ENCODE measurements at regions not wholly inside any gene's neighbourhood (a gene's known extent, or its start where the extent isn't known, plus 50 kb on each side); places are given as distances from the start of the nearest gene placed in this dataset.
"Not testable (repeated sequence)": the region's sequence is repeated elsewhere in the genome, so short reads cannot be mapped to it uniquely, and the experiment has no call there.

DNA sequence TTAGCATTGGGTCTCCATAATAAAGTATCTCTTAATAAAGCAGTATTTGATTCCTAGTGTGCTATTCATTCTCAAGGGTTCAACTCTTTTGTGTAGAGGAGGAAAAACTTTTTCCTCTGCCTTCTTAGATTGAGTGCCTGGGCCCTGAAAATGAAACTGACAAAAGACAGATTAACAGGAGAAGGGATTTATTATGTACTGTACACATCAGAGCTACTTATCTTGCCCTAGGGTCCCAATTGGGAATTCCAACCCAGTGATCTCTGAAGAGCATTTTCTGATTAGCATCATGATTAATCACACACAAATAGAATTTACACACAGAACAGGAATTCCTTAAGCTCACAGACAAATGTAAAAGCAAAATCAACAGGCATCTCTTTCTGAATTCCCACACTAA, 128.9 kb downstream of the CD164 start:
- DNase-seq: no peak

DNA sequence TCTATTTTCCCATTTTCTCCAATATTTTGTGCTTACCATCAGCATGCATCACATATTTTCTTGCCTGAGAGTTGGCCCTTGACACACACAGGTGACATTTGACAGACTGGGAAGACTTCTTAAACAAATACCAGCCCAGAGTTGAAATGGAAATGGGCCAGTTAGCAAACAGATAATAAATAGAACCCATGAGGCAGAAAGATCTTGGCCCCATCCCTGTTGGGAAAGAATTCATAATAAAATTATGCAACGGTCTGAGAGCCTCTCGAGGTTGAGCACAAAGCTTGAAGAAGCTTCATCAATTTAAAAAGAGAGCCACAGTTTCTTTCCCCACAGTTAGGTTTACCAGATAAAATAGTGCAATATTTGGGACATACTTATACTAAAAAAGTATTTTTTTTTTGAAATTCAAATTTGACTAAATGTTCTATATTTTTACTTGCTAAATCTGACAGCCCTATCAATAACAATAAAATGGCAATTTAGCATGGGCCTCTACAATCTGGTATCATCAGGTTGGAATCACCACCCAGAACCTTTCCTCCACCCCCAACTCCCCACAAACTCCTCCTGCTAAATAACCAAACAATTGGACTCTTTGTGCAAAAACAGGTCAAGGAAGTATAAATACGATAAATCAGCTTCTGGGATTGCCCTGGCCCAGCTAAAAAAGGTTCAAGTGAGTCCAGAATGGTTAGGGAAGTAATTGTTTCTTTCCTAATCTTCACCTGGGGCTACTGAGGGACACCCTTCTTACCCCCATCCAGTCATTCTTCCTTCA, 129.8 kb downstream of the CD164 start:
- no peak for DNase-seq

DNA sequence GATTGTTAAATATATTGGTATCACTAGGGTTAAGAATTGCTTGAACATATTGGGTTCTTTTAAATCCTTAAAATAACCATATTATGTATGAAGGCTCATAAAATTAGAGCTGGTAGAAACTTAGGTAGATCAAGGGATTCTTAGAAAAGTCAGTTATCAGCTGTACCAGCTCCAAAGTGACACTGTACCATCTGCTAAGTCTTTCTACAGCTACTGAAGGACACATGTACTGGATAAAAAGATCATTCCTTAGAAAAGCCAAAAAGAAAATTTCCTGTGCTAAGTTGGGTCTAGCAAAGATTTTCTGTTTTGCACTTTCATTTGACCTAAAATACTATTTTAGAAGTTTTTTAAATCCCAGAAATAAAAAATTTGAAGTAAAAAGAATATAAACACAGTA, 130.4 kb downstream of the CD164 start:
- no peak for DNase-seq

DNA sequence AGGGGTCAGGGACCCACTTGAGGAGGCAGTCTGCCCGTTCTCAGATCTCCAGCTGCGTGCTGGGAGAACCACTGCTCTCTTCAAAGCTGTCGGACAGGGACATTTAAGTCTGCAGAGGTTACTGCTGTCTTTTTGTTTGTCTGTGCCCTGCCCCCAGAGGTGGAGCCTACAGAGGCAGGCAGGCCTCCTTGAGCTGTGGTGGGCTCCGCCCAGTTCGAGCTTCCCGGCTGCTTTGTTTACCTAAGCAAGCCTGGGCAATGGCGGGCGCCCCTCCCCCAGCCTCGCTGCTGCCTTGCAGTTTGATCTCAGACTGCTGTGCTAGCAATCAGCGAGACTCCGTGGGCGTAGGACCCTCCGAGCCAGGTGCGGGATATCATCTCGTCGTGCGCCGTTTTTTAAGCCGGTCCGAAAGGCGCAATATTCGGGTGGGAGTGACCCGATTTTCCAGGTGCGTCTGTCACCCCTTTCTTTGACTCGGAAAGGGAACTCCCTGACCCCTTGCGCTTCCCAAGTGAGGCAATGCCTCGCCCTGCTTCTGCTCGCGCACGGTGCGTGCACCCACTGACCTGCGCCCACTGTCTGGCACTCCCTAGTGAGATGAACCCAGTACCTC, 131.6 kb downstream of the CD164 start:
- not testable (repeated sequence) for DNase-seq

DNA sequence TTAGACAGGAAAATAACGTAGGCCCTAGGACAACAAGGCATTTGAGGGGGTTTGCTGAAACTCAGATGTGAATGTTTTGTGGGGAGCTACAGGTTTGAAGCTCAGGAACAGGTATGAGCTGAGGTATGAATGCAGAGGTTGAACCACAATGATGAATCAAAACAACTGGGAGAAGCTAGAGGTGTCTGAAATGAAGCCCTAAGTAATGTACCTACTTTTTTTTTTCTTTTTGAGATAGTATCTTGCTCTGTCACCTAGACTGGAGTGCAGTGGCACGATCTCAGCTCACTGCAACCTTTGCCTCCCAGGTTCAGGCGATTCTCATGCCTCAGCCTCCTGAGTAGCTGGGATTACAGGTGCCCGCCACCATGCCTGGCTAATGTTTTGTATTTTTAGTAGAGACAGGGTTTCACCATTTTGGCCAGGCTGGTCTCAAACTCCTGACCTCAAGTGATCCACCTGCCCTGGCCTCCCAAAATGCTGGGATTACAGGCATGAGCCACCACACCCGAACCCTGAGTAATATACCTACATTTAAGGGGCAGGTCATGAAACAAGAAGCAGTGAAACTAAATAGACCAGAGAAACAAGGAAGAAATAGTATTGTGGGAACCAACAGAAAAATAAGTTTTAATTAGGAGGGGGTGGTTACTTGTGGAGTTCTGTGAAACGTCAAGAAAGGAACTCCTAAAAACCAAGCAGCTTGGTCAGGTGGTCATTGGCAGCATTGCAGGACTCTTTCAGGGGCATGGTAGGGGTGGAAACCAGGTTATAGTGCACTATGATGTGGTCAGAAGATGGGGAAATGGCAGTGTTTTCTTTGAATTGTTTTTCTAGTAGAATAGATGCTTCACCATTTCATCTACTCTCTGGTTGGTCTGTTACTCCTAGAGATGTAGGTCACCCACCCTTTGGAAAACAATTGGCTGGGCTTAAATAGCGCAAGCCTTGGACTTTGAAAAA, 138.1 kb downstream of the CD164 start:
- no peak for DNase-seq

DNA sequence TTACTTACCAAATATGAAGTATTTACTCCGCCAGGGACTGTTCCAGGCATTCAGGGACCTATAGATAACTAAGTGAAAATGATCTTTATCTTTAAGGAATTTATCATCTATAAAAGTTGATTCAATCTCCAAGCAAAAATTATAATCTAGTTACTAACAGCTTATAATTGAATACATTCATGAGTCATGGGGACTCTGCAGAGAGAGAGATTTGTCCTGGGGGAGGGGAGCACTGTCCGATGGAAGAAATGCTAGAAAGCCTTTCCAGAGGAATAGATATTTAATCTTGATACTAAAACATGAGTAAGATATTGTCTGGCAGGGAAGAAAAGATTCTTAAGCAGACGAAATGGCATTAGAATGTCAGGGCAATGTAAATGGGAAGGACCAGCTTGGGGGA, 139.3 kb downstream of the CD164 start:
- no peak for DNase-seq

DNA sequence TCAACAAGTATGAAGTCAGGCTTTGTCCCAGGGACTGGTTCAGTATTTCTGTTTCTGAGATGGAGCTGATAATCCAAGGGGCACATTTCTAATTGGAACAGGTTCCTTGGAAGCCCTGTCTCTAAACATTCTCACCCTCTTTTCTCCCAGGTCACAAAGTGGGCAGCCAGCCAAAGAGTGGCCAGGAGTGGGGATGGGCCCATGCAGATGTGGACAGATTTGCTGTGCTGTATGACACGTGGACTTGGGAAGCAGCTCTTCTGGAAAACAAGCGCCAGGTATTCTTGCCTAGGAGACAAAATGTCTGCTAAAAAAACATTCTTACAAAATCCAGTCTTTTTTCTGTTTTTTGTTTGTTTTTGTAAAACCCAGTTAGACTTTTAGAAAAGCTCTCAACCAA, 140.2 kb downstream of the CD164 start:
- no peak for DNase-seq

DNA sequence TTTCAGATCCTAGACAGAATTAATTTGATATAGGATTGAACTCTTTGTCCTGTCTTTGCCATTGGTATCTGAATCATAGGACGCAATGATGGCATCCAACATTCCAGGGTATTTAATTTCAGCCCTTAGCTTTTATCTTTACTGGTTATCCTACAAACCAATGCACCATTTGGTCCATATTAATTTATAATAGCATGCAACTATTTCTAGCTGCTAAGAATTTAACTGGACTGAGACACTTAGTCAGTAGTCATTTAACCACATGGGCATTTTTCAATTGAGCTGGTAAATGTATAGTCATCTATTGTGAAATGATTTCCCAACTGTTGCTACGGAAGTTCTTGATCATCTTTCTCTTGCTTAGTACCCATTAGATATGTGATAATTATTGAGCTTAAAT, 141.1 kb downstream of the CD164 start:
- peak; percentile 34 for DNase-seq

DNA sequence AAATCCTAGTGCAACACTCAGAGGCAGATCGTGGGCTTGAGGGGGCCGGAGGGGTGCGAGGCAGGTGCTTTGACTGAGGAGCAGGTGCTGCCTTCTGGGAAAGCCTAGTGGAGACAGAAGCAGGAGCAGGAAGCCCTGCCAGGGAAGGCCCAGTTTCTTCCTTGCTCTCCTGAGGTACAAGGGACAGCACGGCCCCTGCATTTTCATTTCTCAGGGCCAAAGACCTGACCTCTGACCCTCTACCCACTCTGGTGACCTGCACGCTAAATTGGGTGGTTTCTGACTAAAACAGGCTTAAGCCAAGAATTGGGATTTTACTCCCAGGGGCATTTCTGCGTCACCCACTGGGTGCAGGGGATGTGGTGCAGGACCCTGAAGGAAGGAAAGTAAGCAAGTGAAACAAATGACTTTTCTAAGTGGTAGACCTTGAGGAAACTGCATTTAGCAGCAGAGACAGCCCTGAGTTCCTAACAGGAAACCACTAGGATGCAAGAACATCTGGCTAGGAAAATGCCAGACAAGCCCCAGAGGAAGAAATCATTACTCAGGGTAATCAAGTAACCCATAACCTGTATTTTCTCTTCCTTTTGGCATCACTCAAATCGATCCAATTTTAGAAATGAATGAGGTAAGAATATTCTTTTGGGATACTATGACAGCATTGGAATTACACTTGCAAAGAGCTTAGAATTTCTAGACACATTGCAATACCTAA, 141.7 kb downstream of the CD164 start:
- DNase-seq: no peak

DNA sequence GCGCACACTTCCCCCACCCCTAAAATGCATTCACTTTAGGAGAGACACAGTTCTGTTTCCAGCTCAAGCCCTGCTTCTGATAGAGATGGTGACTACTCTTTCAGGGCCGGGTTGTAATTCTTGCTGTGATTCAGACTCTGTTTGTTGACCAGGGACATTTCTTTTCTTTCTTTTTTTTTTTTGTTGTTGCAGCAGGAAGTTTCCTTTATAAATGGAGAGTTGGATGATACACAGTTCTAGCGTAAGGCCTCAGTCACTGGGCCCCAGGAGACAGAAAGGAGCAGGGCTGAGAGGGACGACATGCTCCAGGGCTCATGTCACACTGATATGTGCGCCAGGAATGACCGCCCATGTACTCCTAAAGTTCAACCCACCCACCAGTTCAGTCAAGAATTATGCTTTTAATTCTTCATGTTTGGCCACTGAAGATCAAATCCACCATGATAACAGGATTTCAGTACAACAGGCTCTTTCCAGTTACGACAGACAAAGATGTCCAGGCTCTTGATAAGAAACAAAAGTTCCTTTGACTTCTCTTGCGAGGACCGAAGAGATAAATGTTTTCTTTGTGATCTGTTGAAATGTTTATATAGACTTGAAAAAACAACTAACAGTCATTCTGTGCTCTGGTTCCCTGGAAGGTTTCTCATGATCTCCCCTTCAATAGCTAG, 142.5 kb downstream of the CD164 start:
- no peak for DNase-seq

DNA sequence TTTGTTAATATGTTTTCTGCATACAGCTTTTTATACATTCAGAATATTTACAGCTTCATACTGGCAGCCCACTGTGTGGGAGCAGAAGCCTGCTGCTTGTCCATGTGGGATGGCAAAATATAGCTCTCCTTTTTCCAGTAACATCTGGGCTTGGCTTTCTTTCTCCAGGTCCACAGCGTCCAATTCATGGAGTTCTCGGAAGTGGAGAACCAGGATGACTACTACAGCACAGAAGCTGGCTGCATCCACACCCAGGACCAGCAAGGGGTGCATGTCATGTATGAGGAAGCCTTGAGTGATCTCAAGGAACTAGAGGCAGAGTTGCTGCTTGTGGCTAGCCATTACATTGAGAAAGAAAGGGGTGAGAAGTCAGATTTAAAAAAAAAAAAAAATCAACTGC, 143.1 kb downstream of the CD164 start:
- DNase-seq: no peak

DNA sequence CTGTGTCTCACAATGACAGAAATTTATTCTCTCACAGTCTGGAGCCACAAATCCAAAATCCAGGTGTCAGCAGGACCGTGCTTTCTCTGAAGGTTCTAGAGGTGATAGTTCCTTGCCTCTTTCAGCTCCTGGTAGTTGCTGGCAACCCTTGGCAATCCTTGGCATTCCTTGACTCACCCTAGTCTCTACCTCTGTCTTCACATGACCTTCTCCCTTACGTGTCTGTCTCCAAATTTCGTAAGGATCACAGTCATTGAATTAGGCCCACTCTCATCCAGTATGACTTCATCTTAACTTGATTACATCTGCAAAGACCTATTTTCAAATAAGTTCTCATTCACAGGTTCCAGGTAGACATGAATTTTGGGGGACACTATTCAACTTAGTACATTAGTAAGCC, 143.1 kb downstream of the CEP57L1 start:
- DNase-seq: no peak

DNA sequence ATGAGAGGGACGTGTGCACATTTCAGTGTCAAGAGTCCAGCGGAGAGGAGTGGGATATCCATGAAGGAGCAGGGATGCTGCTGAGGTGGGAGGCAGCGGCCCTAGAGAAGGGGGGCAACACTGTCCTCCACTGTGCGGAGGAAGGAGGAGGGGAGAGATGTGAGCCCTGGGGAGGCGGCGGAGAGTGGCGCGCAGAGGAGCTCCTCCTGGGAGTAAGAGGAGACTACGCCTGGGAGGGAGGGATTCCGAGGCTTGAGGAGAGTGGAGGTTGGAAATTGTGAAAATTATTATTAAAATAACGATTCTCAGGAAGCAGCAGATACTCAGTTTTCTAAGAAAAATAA, 142.7 kb downstream of the CEP57L1 start:
- no peak for DNase-seq

DNA sequence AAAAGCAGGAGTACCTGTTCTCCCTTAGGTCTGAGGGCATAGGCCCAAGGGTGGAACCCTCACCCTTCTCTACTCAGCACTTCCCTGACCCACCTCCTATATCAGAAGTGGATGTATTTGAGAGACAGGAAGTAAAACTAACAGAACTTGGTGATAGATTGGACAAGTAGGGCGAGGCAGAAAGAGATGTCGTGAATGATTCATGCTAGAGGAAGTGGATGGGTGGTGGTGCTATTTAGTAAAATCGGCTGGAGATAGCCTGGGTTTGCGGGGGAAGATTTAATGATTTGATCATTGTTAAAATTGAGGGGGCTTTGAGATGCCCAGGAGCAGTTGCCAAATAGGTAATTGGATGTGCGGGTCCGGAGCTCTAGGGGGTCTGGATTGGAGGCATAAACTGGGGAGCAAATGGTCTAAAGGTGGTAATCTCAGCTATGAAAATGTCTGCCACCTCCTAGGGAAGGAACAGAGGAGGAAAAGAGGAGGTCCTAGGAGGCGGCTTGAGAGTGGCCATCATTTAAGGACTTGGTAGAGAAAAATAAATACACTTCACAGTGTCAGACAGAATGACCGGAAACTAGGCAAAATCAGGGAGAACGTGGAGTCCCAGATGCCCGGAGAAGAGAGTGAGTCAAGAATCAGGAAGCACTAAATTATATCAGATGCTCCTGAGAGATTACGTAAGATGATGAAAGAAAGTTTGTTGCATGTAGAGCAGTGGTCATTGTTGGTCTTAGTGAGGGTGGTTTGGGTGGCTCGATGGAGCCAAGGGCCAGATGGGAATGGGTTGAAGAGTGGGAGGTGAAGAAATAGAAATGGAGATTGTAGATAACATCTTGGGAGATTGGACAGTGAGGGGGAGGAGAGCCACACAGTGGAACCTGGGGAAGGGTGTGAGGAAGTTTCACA, 142.0 kb downstream of the CEP57L1 start:
- DNase-seq: no peak

DNA sequence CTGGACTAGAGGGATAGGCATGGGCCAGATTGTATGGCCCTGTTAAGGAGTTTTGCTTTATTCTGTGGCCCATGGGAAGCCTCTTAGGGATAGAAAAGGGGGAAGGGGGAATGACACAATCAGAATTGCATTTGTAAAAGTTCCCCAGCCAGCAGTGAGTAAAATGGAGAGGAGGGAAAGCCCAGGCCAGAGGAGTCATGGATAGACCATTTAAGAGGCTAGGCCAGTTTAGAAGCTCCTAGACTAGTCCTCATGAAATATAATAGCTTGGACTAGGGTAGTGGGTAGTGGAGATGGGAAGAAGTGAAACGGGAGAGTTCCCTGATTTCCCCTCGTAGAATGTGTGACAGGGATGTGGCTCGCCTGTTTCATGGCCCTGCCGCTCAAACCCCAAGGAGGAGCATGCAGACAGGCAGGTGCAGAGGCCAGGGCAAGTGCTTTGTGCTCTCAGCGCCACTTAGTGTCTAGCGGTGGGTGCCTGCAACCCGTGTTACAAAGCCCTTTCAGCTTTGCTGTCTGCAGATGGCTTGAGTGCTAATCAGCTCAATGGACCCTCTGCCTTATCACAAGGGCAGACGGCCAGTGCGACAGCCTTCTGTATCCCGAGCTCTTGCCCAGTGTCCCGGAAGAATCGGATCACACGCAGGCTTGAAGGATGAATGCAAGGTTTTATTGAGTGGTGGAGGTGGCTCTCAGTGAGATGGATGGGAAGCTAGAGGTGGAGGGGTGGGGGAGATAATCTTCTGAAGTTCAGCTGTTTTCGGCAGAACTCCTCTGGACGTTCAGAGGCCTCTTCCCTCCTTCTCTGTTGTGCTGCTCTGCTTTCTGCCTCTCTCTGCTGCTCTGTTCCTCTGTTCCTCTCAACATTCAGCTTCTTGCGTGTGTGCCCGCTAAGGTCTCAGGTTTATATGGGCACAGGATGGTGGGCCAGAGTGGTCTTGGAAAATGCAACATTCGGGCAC, 141.1 kb downstream of the CEP57L1 start:
- DNase-seq: no peak

DNA sequence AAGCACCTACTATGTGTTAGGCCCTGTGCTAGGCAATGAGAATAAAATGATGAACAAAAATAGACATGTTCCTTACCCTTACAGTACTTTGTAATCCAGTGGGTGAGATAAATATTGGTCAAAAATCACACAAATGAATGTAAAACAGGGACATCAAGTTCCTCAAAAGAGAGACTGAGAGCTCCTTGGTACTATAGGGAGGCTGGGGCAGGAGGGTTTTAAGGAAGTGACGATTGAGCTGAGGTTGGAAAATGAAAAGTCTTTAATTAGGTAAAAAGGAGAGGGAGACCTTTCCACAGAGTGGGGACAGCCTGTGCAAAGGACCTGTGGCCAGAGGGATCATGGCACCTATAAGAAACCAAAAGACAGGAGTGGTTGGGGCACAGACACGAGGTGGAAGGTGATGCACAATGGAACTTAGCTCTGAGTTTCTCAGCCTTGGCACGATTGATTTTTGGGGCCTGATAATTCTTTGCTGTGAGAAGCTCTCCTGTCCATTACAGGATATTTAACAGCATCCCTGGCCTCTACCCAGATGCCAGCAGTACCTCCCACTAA, 140.3 kb downstream of the CEP57L1 start:
- DNase-seq: no peak

DNA sequence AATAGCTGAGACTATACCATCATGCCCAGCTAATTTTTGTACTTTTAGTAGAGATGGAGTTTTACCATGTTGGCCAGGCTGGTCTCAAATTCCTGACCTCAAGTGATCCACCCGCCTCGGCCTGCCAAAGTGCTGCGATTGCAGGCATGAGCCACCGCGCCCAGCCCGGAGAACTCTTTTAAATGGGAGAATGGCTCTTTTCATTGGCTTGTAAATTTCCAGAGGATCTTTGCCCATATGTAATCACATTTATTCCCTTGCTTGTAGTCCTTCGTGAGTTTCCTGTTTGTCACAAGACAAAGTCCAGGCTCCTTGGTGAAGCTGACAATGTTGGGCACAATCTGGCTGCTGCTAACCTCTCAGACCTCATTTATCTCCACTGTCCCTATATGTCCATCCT, 135.1 kb downstream of the CEP57L1 start:
- DNase-seq: no peak

DNA sequence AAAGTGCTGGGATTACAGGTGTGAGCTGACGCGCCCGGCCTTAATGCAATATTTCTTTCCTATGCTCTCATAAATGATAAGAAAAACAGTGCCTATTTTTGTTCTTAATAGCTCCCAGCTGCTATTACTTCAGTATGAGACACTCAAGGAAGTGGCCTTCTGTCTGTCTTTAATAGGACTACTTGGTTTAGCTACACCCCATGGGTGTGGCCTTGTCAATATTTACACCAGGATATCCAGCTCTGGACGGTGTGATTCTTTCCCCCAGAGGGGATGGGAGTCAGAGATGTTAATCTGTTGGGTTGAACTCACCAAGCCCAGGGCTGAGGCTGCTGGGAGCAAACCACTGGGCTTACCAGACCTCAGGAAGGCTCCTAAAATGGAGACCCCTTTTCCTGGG, 134.2 kb downstream of the CEP57L1 start:
- DNase-seq: no peak

DNA sequence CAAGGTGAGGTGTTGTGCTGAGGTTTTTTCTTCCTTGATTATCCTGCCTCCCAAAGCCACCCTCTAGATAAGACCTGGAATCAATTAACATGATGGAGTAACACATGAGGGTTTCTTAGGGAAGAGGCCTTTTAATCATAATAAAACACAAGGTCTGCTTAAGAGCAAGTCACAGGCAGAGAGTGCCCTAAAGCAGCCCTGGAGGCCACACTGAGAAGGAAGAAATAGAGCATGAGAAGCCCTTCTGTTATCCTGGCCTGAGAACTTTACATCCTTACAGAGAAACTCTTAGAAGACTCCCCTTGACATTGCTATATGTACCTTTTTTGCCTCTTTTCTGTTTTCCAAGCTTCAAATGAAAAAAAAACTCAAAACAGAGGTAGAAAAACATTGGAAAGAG, 132.3 kb downstream of the CEP57L1 start:
- no peak for DNase-seq

DNA sequence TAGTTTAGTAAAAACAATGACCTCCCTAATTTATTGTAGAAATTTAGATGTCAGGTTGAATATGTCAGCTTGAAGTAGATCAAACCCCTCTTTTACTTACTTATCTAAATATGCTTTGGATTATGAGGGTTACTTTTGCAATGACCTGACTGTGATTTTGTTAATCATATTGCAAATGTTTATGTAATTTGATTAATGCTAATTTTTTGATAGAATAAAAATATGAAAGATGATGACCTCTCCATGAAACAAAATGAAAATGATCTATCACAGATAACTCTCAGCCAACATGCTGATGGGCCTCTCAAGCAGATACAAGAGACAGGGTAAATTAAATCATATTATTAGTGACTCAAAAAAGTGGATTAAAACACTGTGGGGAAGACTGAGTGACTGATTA, 131.0 kb downstream of the CEP57L1 start:
- DNase-seq: no peak
